Astrocyte (in vitro differentiated cells and primary cell): ENCODE measurements at regions not wholly inside any gene's neighbourhood (a gene's known extent, or its start where the extent isn't known, plus 50 kb on each side); places are given as distances from the start of the nearest gene placed in this dataset.

Source experiments
- DNase-seq: peaks from one replicate; pipeline ENCODE4 v3.0.0-alpha.2; 2010; ENCODE audit warnings: low read depth
- FAIRE-seq: peaks from 2 replicates; lab custom pipeline; 2011; peaks lifted over from hg19 to GRCh38; lab: Jason Lieb, UNC
- H2AFZ ChIP-seq: 2 replicates; pipeline ENCODE4 v1.6.0; 2012; ENCODE audit warnings: low read depth, low read length, inconsistent platforms
- H3K27ac ChIP-seq: 2 replicates; pipeline ENCODE4 v1.5.1; 2011; ENCODE audit warnings: low read depth, low read length, inconsistent platforms
- H3K27me3 ChIP-seq: 2 replicates; pipeline ENCODE4 v1.6.0; 2011; ENCODE audit warnings: low read length, inconsistent platforms; ENCODE audit not compliant: insufficient read depth
- H3K36me3 ChIP-seq: 2 replicates; pipeline ENCODE4 v1.5.1; 2011; ENCODE audit warnings: low read length, inconsistent platforms; ENCODE audit not compliant: insufficient read depth
- H3K4me1 ChIP-seq: 2 replicates; pipeline ENCODE4 v1.5.1; 2011; ENCODE audit warnings: low read length, inconsistent platforms; ENCODE audit not compliant: insufficient read depth
- H3K4me2 ChIP-seq: 2 replicates; pipeline ENCODE4 v1.6.0; 2012; ENCODE audit warnings: low read length, inconsistent platforms
- H3K4me3 ChIP-seq: 2 replicates; pipeline ENCODE4 v1.5.1; 2011; ENCODE audit warnings: low read depth, mild to moderate bottlenecking, low read length, inconsistent platforms; ENCODE audit not compliant: insufficient read depth
- H3K79me2 ChIP-seq: 2 replicates; pipeline ENCODE4 v1.6.0; 2012; ENCODE audit warnings: mild to moderate bottlenecking, low read length, inconsistent platforms; ENCODE audit not compliant: insufficient read depth
- H3K9ac ChIP-seq: 2 replicates; pipeline ENCODE4 v1.6.0; 2012; ENCODE audit warnings: mild to moderate bottlenecking, low read length, inconsistent platforms
- H3K9me3 ChIP-seq: 2 replicates; pipeline ENCODE4 v1.5.1; 2012; ENCODE audit warnings: low read depth, mild to moderate bottlenecking, low read length, inconsistent platforms; ENCODE audit not compliant: insufficient read depth
- H4K20me1 ChIP-seq: 2 replicates; pipeline ENCODE4 v1.6.0; 2012; ENCODE audit warnings: low read length, inconsistent platforms; ENCODE audit not compliant: insufficient read depth
- H3K27ac Mint-ChIP-seq: one replicate; pipeline ENCODE4 v1.8.0; 2021; ENCODE audit warnings: mild to moderate bottlenecking, mixed read lengths; ENCODE audit not compliant: unreplicated experiment
- H3K27me3 Mint-ChIP-seq: one replicate; pipeline ENCODE4 v1.8.0; 2021; ENCODE audit warnings: low read depth, mixed read lengths; ENCODE audit not compliant: unreplicated experiment
- H3K36me3 Mint-ChIP-seq: one replicate; pipeline ENCODE4 v1.8.0; 2021; ENCODE audit warnings: low read depth, mixed read lengths; ENCODE audit not compliant: unreplicated experiment
- H3K4me1 Mint-ChIP-seq: one replicate; pipeline ENCODE4 v1.8.0; 2021; ENCODE audit warnings: low read depth, mixed read lengths; ENCODE audit not compliant: unreplicated experiment
- H3K4me3 Mint-ChIP-seq: one replicate; pipeline ENCODE4 v1.8.0; 2021; ENCODE audit warnings: mild to moderate bottlenecking, moderate library complexity, mixed read lengths; ENCODE audit not compliant: unreplicated experiment
- H3K9me3 Mint-ChIP-seq: one replicate; pipeline ENCODE4 v1.8.0; 2021; ENCODE audit warnings: mild to moderate bottlenecking, mixed read lengths; ENCODE audit not compliant: unreplicated experiment
- EZH2 ChIP-seq: IDR thresholded peaks from 2 replicates; pipeline ENCODE4 v1.6.1; 2012; ENCODE audit warnings: mild to moderate bottlenecking, low read length, inconsistent platforms; ENCODE audit not compliant: insufficient read depth
- TF ChIP-seq, protein P1 (sequence below): IDR thresholded peaks from 2 replicates; pipeline ENCODE4 v1.5.1; 2011; ENCODE audit warnings: low read depth, mild to moderate bottlenecking, inconsistent platforms, low read length, moderate library complexity; ENCODE audit not compliant: insufficient read depth

DNA sequence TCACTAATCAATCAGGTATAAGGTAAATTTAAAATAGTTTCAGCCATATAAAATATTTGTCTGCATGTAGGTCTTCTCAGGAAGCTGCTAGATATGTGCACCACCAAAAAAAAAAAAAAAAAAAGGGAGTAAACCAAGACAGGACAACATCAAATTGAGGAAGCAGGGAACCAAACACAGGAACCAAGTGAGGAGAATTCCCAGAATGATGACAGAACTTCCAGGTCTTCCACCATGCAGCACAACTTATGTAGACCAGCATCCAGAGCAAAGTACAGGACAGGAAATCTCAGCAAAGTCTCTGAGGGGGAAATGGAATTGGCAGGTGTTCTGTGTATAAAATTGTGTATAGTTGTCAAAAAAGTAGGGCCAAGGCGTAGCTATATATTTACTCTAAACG, 101.2 kb upstream of the CTSC start:
- DNase-seq (no peak), FAIRE-seq (no peak)
- Histone ChIP-seq H4K20me1 (no peaks in the 10 kb centered on the region), H2AFZ (no peak overlapping the region), H3K9me3 (no peaks in the 10 kb centered on the region), H3K4me1 (no peaks in the 10 kb centered on the region), H3K4me2 (no peak overlapping the region), H3K27me3 (no peaks in the 10 kb centered on the region), H3K27ac (no peak overlapping the region), H3K79me2 (no peaks in the 10 kb centered on the region), H3K9ac (no peak overlapping the region), H3K4me3 (no peak overlapping the region), H3K36me3 (no peaks in the 10 kb centered on the region)
- no peak for TF ChIP-seq EZH2
- TF ChIP-seq, protein P1, sequence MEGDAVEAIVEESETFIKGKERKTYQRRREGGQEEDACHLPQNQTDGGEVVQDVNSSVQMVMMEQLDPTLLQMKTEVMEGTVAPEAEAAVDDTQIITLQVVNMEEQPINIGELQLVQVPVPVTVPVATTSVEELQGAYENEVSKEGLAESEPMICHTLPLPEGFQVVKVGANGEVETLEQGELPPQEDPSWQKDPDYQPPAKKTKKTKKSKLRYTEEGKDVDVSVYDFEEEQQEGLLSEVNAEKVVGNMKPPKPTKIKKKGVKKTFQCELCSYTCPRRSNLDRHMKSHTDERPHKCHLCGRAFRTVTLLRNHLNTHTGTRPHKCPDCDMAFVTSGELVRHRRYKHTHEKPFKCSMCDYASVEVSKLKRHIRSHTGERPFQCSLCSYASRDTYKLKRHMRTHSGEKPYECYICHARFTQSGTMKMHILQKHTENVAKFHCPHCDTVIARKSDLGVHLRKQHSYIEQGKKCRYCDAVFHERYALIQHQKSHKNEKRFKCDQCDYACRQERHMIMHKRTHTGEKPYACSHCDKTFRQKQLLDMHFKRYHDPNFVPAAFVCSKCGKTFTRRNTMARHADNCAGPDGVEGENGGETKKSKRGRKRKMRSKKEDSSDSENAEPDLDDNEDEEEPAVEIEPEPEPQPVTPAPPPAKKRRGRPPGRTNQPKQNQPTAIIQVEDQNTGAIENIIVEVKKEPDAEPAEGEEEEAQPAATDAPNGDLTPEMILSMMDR: no peak
- no peaks in the 10 kb centered on the region for H3K9me3 Mint-ChIP-seq
- no peak overlapping the region for H3K27ac Mint-ChIP-seq
- no peaks in the 10 kb centered on the region for H3K36me3 Mint-ChIP-seq
- no peak overlapping the region for H3K4me3 Mint-ChIP-seq
- no peaks in the 10 kb centered on the region for H3K4me1 Mint-ChIP-seq
- no peaks in the 10 kb centered on the region for H3K27me3 Mint-ChIP-seq

DNA sequence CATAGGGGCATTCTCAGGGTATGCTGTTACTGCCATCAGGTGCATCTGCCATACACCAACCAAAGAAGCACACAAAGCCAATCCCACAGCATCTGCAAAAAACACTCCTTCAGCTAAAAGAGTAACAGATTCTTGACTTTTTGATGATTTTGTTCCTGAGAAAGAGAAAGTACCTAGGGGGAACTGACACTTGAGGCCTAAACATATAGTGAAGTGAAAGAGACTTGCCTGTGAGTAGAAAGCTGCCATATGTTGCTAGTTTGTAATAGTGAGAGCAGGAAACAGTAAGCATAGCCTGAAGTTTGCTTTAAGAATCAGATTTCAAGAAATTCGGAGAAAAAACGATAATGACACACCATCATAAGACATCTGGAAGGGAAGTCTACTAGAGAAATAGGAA, 97.9 kb upstream of the CTSC start:
- no peak for DNase-seq
- H3K4me2 ChIP-seq: no peak overlapping the region

DNA sequence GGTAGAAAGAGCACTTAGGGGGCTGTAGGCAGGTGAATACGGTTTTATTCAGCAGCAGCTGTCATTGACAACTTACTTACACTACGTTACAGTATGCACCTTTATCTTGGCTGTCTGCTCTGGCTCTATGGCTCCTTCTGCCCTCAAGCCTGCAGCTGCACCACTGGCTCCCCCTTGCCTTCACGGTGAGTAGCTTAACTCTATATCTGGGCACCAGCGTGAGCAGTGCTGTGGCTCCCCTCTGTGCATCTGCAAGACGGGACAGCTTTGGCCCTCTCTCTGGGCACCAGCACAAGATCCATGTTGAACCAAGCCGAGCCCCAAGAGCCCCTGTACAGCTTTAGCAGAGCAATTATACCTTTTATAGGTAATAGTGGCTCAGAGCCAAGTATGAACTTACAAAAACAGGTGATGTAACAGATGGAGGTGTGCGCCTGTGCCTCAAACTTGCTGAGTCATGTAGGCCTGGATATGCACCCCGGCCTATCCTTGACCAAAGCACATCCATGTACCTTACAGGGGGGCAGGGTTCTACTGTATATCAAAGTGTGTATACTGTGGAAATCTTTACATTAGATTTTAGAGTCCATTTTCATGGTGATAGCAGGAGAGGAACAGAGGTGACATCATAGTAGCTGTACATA, 96.9 kb upstream of the CTSC start:
- Histone ChIP-seq H2AFZ (no peak overlapping the region), H3K9ac (no peak overlapping the region), H3K4me2 (no peak overlapping the region), H3K9me3 (no peaks in the 10 kb centered on the region), H3K4me3 (no peak overlapping the region), H3K27ac (no peak overlapping the region), H3K4me1 (no peaks in the 10 kb centered on the region), H3K79me2 (no peaks in the 10 kb centered on the region), H4K20me1 (no peaks in the 10 kb centered on the region), H3K36me3 (no peaks in the 10 kb centered on the region), H3K27me3 (no peaks in the 10 kb centered on the region)
- H3K36me3 Mint-ChIP-seq: no peaks in the 10 kb centered on the region
- H3K9me3 Mint-ChIP-seq: no peaks in the 10 kb centered on the region
- H3K4me1 Mint-ChIP-seq: no peaks in the 10 kb centered on the region
- no peak overlapping the region for H3K4me3 Mint-ChIP-seq
- DNase-seq: no peak
- FAIRE-seq: no peak
- peaks cover 1% of the 10 kb centered on the region for H3K27me3 Mint-ChIP-seq
- TF ChIP-seq EZH2: no peak
- TF ChIP-seq, protein P1: no peak
- no peak overlapping the region for H3K27ac Mint-ChIP-seq

More for the DNA sequence above, 97.9 kb upstream of the CTSC start:
- Histone ChIP-seq H3K27me3 (no peaks in the 10 kb centered on the region), H2AFZ (no peak overlapping the region), H3K4me1 (no peaks in the 10 kb centered on the region), H3K79me2 (no peaks in the 10 kb centered on the region), H3K36me3 (no peaks in the 10 kb centered on the region), H3K4me3 (no peak overlapping the region), H3K9me3 (no peaks in the 10 kb centered on the region), H3K27ac (no peak overlapping the region), H4K20me1 (no peaks in the 10 kb centered on the region), H3K9ac (no peak overlapping the region)
- Mint-ChIP-seq H3K4me1 (no peaks in the 10 kb centered on the region), H3K36me3 (no peaks in the 10 kb centered on the region), H3K4me3 (no peak overlapping the region), H3K9me3 (no peaks in the 10 kb centered on the region), H3K27me3 (peaks cover 1% of the 10 kb centered on the region), H3K27ac (no peak overlapping the region)
- TF ChIP-seq EZH2: no peak
- TF ChIP-seq, protein P1: no peak
- no peak for FAIRE-seq
